Prostate gland (tissue), 2 donors: ENCODE measurements at regions not wholly inside any gene's neighbourhood (a gene's known extent, or its start where the extent isn't known, plus 50 kb on each side); places are given as distances from the start of the nearest gene placed in this dataset.
"Not testable (repeated sequence)": the region's sequence is repeated elsewhere in the genome, so short reads cannot be mapped to it uniquely, and the experiment has no call there.

Experiments
- POLR2A ChIP-seq: fragments of 450-650 bp; IDR thresholded peaks from one replicate; pipeline ENCODE4 v1.6.1; 2016; ENCODE audit warnings: antibody characterized with exemption, mild to moderate bottlenecking
- POLR2AphosphoS5 ChIP-seq: sonication (generic); formaldehyde crosslinking; IDR thresholded peaks from one replicate; pipeline ENCODE4 v1.6.1; 2017; ENCODE audit warnings: antibody characterized with exemption
- TF ChIP-seq, protein P1 (sequence below), 4 experiments: fragments of 200-600 bp in 2 of 4; fragments of 450-650 bp in 2 of 4; sonication (generic) in 2 of 4; IDR thresholded peaks; 1 replicate in 3 of 4; 2 replicates in 1 of 4; pipeline ENCODE4 v1.5.1; 2016 to 2019; ENCODE audit warnings: antibody characterized with exemption in 4 of 4, mild to moderate bottlenecking in 2 of 4, moderate library complexity in 2 of 4

DNA sequence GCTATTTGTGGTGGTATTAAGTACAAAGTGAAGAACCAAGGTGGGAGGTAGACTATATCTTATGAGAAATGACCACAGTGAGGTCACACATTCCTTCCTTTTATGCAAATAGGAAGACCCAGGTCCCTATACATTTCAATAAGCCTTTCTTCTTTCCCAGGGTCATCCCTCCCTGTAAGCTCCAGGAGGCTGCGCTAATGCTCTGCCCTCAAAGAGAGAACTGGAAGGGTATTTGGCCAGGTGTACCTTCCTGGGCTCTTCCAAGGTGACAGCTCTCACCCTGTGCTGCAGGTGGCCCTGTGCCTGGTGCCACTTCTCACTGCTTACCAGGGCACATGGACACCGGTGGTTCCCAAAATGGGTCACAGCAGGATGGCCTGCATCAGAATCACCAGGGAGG, 103.4 kb downstream of the KBTBD2 start:
- TF ChIP-seq, protein P1, sequence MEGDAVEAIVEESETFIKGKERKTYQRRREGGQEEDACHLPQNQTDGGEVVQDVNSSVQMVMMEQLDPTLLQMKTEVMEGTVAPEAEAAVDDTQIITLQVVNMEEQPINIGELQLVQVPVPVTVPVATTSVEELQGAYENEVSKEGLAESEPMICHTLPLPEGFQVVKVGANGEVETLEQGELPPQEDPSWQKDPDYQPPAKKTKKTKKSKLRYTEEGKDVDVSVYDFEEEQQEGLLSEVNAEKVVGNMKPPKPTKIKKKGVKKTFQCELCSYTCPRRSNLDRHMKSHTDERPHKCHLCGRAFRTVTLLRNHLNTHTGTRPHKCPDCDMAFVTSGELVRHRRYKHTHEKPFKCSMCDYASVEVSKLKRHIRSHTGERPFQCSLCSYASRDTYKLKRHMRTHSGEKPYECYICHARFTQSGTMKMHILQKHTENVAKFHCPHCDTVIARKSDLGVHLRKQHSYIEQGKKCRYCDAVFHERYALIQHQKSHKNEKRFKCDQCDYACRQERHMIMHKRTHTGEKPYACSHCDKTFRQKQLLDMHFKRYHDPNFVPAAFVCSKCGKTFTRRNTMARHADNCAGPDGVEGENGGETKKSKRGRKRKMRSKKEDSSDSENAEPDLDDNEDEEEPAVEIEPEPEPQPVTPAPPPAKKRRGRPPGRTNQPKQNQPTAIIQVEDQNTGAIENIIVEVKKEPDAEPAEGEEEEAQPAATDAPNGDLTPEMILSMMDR (IDR thresholded peaks at IDR 0.05), result not testable (repeated sequence)
- not testable (repeated sequence) for TF ChIP-seq POLR2AphosphoS5, POLR2A
